ENCODE measurements at regions not wholly inside any gene's neighbourhood (a gene's known extent, or its start where the extent isn't known, plus 50 kb on each side); places are given as distances from the start of the nearest gene placed in this dataset.

DNA sequence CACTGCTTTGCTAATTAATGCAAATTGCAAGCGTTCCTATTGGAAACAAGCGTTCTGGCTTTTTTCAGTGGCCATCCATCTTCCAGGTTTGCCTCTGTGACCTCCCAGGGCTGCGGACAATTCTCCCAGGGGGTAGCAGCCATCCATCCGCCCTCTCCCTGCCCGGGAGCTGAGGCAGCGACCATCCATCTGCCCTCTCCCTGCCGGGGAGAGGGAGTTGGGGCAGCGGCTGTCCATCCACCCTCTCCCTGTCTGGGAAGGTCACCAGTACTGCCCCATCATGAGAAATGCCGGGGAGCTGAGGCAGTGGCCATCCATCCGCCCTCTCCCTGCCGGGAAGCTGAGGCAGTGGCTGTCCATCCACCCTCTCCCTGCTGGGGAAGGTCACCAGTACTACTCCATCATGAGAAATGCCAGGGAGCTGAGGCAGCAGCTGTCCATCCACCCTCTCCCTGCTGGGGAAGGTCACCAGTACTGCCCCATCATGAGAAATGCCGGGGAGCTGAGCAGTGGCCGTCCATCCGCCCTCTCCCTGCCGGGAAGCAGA lies 394.7 kb downstream of the BRD1 start:
- intact Hi-C loops (cut with micrococcal nuclease; ENCODE audit: unreplicated experiment), result loop anchor here (10.0 kb wide), 1 partner anchor 292 kb away; no protein-coding TSS in a partner anchor
- no peak for ATAC-seq
- Histone ChIP-seq H3K79me2 (ENCODE audit: insufficient read depth, low read length) (no peaks in the 10 kb centered on the region), H3K4me2 (ENCODE audit: low read depth, low read length) (no peak overlapping the region), H2AFZ (ENCODE audit: low read length) (no peak overlapping the region), H3K36me3 (replicated peaks in 1 of 2; ENCODE audit: control insufficient read depth in 1 of 2, insufficient read depth in 2 of 2, low read length in 2 of 2) (no peaks in the 10 kb centered on the region), H3K4me3 (replicated peaks in 1 of 3; ENCODE audit: insufficient read depth in 1 of 3, low read depth in 2 of 3, low read length in 3 of 3) (no peak overlapping the region), H3K27ac (ENCODE audit: extremely low read length, insufficient read depth, low read length) (no peak overlapping the region), H4K20me1 (ENCODE audit: insufficient read depth, low read length) (peaks cover 3% of the 10 kb centered on the region; the same call in 1 of the 2 replicates), H3K4me1 (ENCODE audit: insufficient read depth, low read length) (no peaks in the 10 kb centered on the region), H3K9me3 (ENCODE audit: low read length) (no peaks in the 10 kb centered on the region), H3K27me3 (ENCODE audit: control insufficient read depth in 1 of 2, insufficient read depth in 2 of 2, low read length in 2 of 2) (peaks cover 2 to 48% of the 10 kb centered on the region in 2 experiments), H3K9ac (ENCODE audit: insufficient read depth, low read depth, low read length) (no peak overlapping the region)
- no peak for FAIRE-seq
- in situ Hi-C loops (cut with HindIII; ENCODE audit: extremely low pct_ligation_motif_present, low pct_unique_long_range_greater_than_20kb), result loop anchor here (5.0 kb wide), 1 partner anchor 199 kb away; no protein-coding TSS in a partner anchor
- TF ChIP-seq REPIN1 (CRISPR knock-in tag; IDR thresholded peaks at IDR 0.05; ENCODE audit: borderline replicate concordance, low read depth), result no peak
- TF ChIP-seq MIER3 (CRISPR knock-in tag; IDR thresholded peaks at IDR 0.05; ENCODE audit: borderline replicate concordance), result no peak
- no peak for TF ChIP-seq TRIM24 (CRISPR knock-in tag; IDR thresholded peaks at IDR 0.05)
- TF ChIP-seq, protein P1, sequence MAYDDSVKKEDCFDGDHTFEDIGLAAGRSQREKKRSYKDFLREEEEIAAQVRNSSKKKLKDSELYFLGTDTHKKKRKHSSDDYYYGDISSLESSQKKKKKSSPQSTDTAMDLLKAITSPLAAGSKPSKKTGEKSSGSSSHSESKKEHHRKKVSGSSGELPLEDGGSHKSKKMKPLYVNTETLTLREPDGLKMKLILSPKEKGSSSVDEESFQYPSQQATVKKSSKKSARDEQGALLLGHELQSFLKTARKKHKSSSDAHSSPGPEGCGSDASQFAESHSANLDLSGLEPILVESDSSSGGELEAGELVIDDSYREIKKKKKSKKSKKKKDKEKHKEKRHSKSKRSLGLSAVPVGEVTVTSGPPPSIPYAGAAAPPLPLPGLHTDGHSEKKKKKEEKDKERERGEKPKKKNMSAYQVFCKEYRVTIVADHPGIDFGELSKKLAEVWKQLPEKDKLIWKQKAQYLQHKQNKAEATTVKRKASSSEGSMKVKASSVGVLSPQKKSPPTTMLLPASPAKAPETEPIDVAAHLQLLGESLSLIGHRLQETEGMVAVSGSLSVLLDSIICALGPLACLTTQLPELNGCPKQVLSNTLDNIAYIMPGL (CRISPR knock-in tag; IDR thresholded peaks at IDR 0.05; ENCODE audit: borderline replicate concordance in 1 of 2, low read depth in 1 of 2), result no peak
- no peak for TF ChIP-seq SIN3A (IDR thresholded peaks at IDR 0.05; ENCODE audit: borderline replicate concordance, low read depth, low read length)
- CTCF ChIA-PET (ENCODE audit: low intra/inter-chr PET ratio, low total read pairs), result no interaction called here
- BruUV-seq (replicated peaks), result no TSS peak
- 0% methylated on average over 3 of the region's 15 CpGs for WGBS (ENCODE audit: low lambda C conversion rate)
- POLR2A ChIA-PET, result no interaction called here
- no peak for DNase-seq (ENCODE audit: low spot score)

Data from HepG2 (cell line).